Trophoblast cell (in vitro differentiated cells and primary cell): ENCODE measurements at regions not wholly inside any gene's neighbourhood (a gene's known extent, or its start where the extent isn't known, plus 50 kb on each side); places are given as distances from the start of the nearest gene placed in this dataset.
A peak's percentile ranks its signal among the peaks of the same experiment; 100 is the strongest.

Experiments used
- DNase-seq, 2 donors: peaks; one replicate each; pipeline ENCODE4 v3.0.0-alpha.2; 2016
- H2AFZ ChIP-seq: 2 replicates; pipeline ENCODE4 v1.6.1; 2013; ENCODE audit warnings: low read length, moderate library complexity, mild to moderate bottlenecking; ENCODE audit not compliant: insufficient read depth, poor library complexity
- H2AK5ac ChIP-seq: 2 replicates; pipeline ENCODE4 v1.6.1; 2013; ENCODE audit warnings: mild to moderate bottlenecking, low read length
- H2BK120ac ChIP-seq: 2 replicates; pipeline ENCODE4 v1.6.1; 2013; ENCODE audit warnings: low read length, mild to moderate bottlenecking, moderate library complexity; ENCODE audit not compliant: insufficient read depth, poor library complexity
- H2BK12ac ChIP-seq: 2 replicates; pipeline ENCODE4 v1.6.1; 2013; ENCODE audit warnings: mild to moderate bottlenecking, low read length, moderate library complexity
- H2BK5ac ChIP-seq: 2 replicates; pipeline ENCODE4 v1.6.1; 2013; ENCODE audit warnings: low read length, low read depth, moderate library complexity, mild to moderate bottlenecking; ENCODE audit not compliant: poor library complexity
- H3K14ac ChIP-seq: 2 replicates; pipeline ENCODE4 v1.6.1; 2013; ENCODE audit warnings: mild to moderate bottlenecking, low read length
- H3K18ac ChIP-seq: 2 replicates; pipeline ENCODE4 v1.6.1; 2013; ENCODE audit warnings: mild to moderate bottlenecking, low read length
- H3K23ac ChIP-seq: 2 replicates; pipeline ENCODE4 v1.6.1; 2013; ENCODE audit warnings: low read length
- H3K27ac ChIP-seq: 2 replicates; pipeline ENCODE4 v1.5.1; 2013; ENCODE audit warnings: low read depth, mild to moderate bottlenecking, inconsistent platforms, low read length, moderate library complexity
- H3K27me3 ChIP-seq: 2 replicates; pipeline ENCODE4 v1.6.1; 2013; ENCODE audit warnings: inconsistent platforms, mild to moderate bottlenecking, low read length, moderate library complexity; ENCODE audit not compliant: insufficient read depth
- H3K36me3 ChIP-seq, 2 experiments: 1 replicate in 1 of 2; 2 replicates in 1 of 2; pipeline ENCODE4 v1.6.1; 2013; ENCODE audit warnings: low read length in 2 of 2, mild to moderate bottlenecking in 2 of 2, moderate library complexity in 1 of 2; ENCODE audit not compliant: insufficient read depth in 2 of 2, control insufficient read depth in 1 of 2
- H3K4ac ChIP-seq: 2 replicates; pipeline ENCODE4 v1.6.1; 2013; ENCODE audit warnings: low read depth, mild to moderate bottlenecking, low read length, moderate library complexity
- H3K4me1 ChIP-seq, 2 experiments: 1 replicate in 1 of 2; 2 replicates in 1 of 2; pipeline ENCODE4 v1.6.1; 2013; ENCODE audit warnings: low read length in 2 of 2, mild to moderate bottlenecking in 2 of 2, moderate library complexity in 1 of 2; ENCODE audit not compliant: insufficient read depth in 2 of 2, control insufficient read depth in 1 of 2
- H3K4me2 ChIP-seq: 2 replicates; pipeline ENCODE4 v1.6.1; 2013; ENCODE audit warnings: inconsistent platforms, mild to moderate bottlenecking, low read length, moderate library complexity
- H3K4me3 ChIP-seq: 2 replicates; pipeline ENCODE4 v1.5.1; 2013; ENCODE audit warnings: mild to moderate bottlenecking, low read depth, low read length, inconsistent platforms
- H3K79me1 ChIP-seq: one replicate; pipeline ENCODE4 v1.6.1; 2013; ENCODE audit warnings: low read length
- H3K79me2 ChIP-seq: 2 replicates; pipeline ENCODE4 v1.6.1; 2013; ENCODE audit warnings: low read length, mild to moderate bottlenecking; ENCODE audit not compliant: control insufficient read depth, insufficient read depth, poor library complexity
- H3K9ac ChIP-seq: 2 replicates; pipeline ENCODE4 v1.6.1; 2013; ENCODE audit warnings: mild to moderate bottlenecking, low read length
- H3K9me3 ChIP-seq: 2 replicates; pipeline ENCODE4 v1.6.1; 2013; ENCODE audit warnings: low read depth, mild to moderate bottlenecking, control low read depth, inconsistent platforms, low read length; ENCODE audit not compliant: insufficient read depth
- H4K12ac ChIP-seq: 2 replicates; pipeline ENCODE4 v1.6.1; 2013; ENCODE audit warnings: low read depth, mild to moderate bottlenecking, low read length, moderate library complexity
- H4K8ac ChIP-seq: 2 replicates; pipeline ENCODE4 v1.6.1; 2013; ENCODE audit warnings: low read depth, mild to moderate bottlenecking, low read length, moderate library complexity
- H4K91ac ChIP-seq: one replicate; pipeline ENCODE4 v1.6.1; 2013; ENCODE audit warnings: low read depth, mild to moderate bottlenecking, low read length, moderate library complexity
- WGBS: extraction: QIAGEN DNeasy Blood & Tissue Kit; methylation state at CpG from one replicate; pipeline ENCODE4 v1.1.7; 2013; ENCODE audit warnings: missing lambda C conversion rate; ENCODE audit not compliant: insufficient read length, insufficient coverage; ENCODE audit errors: extremely low coverage; 5-methylcytosine and 5-hydroxymethylcytosine counted together

DNA sequence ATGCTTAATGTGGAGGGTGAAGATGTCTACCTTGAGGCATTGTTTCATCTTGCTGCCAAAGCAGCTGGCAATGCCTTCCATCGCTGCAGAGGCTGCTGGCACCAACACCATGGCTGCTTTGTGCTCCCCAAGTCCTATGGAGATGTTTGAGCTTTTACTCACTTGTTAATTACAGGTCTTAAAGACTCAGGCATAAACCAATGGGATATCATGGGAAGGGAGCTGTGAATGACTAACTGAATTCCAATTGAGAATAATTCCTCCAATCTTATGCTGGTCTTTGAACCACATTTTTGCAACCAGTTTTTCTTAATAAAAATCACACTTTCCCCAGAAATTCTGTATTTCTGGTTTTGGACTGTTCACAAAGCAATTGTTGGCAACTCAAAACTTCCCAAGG, 762.0 kb downstream of the GBE1 start:
- H2BK12ac ChIP-seq: no peak overlapping the region
- no peaks in the 10 kb centered on the region for H3K36me3 ChIP-seq
- WGBS: no CpG with 5 or more reads among the region's 1 CpG
- no peak overlapping the region for H3K23ac ChIP-seq
- no peaks in the 10 kb centered on the region for H3K9me3 ChIP-seq
- no peak overlapping the region for H4K8ac ChIP-seq
- H3K4me3 ChIP-seq: no peak overlapping the region
- H2AK5ac ChIP-seq: no peak overlapping the region
- no peak overlapping the region for H3K18ac ChIP-seq
- no peak overlapping the region for H3K27ac ChIP-seq
- no peaks in the 10 kb centered on the region for H3K79me1 ChIP-seq
- no peak overlapping the region for H3K4me2 ChIP-seq
- H3K9ac ChIP-seq: no peak overlapping the region
- peak; percentile 15 to 74 for DNase-seq
- no peak overlapping the region for H4K91ac ChIP-seq
- H3K4me1 ChIP-seq: no peaks in the 10 kb centered on the region
- no peaks in the 10 kb centered on the region for H3K27me3 ChIP-seq
- no peak overlapping the region for H3K4ac ChIP-seq
- no peak overlapping the region for H2AFZ ChIP-seq
- H3K14ac ChIP-seq: no peak overlapping the region
- no peak overlapping the region for H4K12ac ChIP-seq
- no peak overlapping the region for H2BK120ac ChIP-seq
- H3K79me2 ChIP-seq: no peaks in the 10 kb centered on the region
- no peak overlapping the region for H2BK5ac ChIP-seq

DNA sequence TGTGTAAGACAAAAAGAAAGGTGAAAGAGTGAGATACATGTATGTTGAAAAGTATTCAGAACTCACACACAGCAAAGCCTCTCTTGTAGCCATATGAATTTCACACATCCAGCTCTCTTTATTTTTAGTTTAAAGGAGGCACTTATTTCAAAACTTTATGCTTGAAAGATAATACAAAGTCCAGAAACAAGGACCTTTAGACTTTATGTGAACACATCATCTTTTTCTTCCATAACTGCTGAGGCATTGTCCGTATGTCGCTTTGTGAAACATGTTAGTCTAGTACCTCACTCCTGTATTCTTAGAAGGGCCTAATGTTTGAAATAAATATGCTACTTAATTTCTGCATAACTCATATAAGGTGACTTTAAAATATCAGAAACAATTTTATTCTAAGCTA, 763.4 kb downstream of the GBE1 start:
- Histone ChIP-seq H3K79me1 (no peaks in the 10 kb centered on the region), H2BK5ac (no peak overlapping the region), H3K79me2 (no peaks in the 10 kb centered on the region), H2BK12ac (no peak overlapping the region), H4K91ac (no peak overlapping the region), H3K4ac (no peak overlapping the region), H3K14ac (no peak overlapping the region), H3K18ac (no peak overlapping the region), H4K8ac (no peak overlapping the region), H2AFZ (no peak overlapping the region), H3K36me3 (no peaks in the 10 kb centered on the region), H3K23ac (no peak overlapping the region), H3K4me2 (no peak overlapping the region), H3K27ac (no peak overlapping the region), H3K27me3 (no peaks in the 10 kb centered on the region), H3K4me1 (no peaks in the 10 kb centered on the region), H3K4me3 (no peak overlapping the region), H3K9me3 (no peaks in the 10 kb centered on the region), H4K12ac (no peak overlapping the region), H3K9ac (no peak overlapping the region), H2AK5ac (no peak overlapping the region), H2BK120ac (no peak overlapping the region)
- DNase-seq: no peak
- no CpG with 5 or more reads among the region's 2 CpGs for WGBS

DNA sequence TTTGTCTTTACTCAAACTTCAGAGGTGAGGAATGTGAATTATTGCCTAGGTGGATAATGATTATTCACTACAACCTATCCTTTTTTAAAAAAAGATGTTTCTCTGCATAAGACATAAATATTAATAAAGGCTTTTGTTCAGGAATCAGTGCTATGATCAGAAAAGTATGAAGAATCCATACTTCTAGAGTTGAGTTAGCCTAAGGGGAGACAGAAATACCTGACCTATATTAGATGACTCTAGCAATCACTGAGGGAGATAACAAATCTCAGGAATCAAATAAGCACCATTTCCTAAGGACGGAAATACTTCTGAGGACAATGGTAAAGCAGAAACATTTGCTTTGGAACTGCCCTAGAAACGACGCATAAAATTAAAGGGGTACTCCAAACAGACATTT, 763.8 kb downstream of the GBE1 start:
- Histone ChIP-seq H3K4me1 (no peaks in the 10 kb centered on the region), H3K27me3 (no peaks in the 10 kb centered on the region), H3K18ac (no peak overlapping the region), H3K23ac (no peak overlapping the region), H3K9ac (no peak overlapping the region), H3K14ac (no peak overlapping the region), H3K36me3 (no peaks in the 10 kb centered on the region), H2AFZ (no peak overlapping the region), H3K4ac (no peak overlapping the region), H3K9me3 (no peaks in the 10 kb centered on the region), H3K79me1 (no peaks in the 10 kb centered on the region), H2AK5ac (no peak overlapping the region), H3K79me2 (no peaks in the 10 kb centered on the region), H2BK5ac (no peak overlapping the region), H2BK12ac (no peak overlapping the region), H2BK120ac (no peak overlapping the region), H3K4me2 (no peak overlapping the region), H4K12ac (no peak overlapping the region), H3K27ac (no peak overlapping the region), H4K91ac (no peak overlapping the region), H3K4me3 (no peak overlapping the region), H4K8ac (no peak overlapping the region)
- WGBS: no CpG with 5 or more reads among the region's 3 CpGs
- peak in 1 of 2 donors; percentile 81 for DNase-seq

DNA sequence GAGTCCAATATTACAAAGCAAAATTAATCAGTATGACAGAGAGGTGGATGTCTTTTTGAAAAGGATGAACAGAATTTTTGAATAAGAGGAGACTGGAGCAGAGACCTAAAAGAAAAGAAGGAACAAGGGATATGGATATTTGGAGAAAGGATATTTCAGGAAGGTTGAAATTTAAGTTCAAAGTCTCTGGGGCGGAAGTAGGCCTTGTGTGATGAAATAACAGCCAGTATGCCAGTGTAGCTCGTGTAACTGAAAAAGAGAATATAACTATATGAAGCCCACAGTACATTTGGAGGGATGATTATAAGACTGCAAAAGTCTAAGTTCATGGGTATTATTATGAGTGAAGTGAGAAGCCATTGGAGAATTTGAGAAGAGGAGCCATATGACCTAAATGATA, 766.7 kb downstream of the GBE1 start:
- DNase-seq: no peak
- Histone ChIP-seq H3K4ac (no peak overlapping the region), H3K4me3 (no peak overlapping the region), H3K4me2 (no peak overlapping the region), H4K8ac (no peak overlapping the region), H2AK5ac (no peak overlapping the region), H3K36me3 (no peaks in the 10 kb centered on the region), H3K79me1 (no peaks in the 10 kb centered on the region), H3K27ac (no peak overlapping the region), H3K14ac (no peak overlapping the region), H3K27me3 (no peaks in the 10 kb centered on the region), H3K4me1 (no peaks in the 10 kb centered on the region), H2BK120ac (no peak overlapping the region), H2BK5ac (no peak overlapping the region), H3K9ac (no peak overlapping the region), H4K91ac (no peak overlapping the region), H3K79me2 (no peaks in the 10 kb centered on the region), H3K23ac (no peak overlapping the region), H2BK12ac (no peak overlapping the region), H2AFZ (no peak overlapping the region), H4K12ac (no peak overlapping the region), H3K9me3 (no peaks in the 10 kb centered on the region), H3K18ac (no peak overlapping the region)
- WGBS: no CpG with 5 or more reads among the region's 2 CpGs
